ENCODE measurements at regions not wholly inside any gene's neighbourhood (a gene's known extent, or its start where the extent isn't known, plus 50 kb on each side); places are given as distances from the start of the nearest gene placed in this dataset.

DNA sequence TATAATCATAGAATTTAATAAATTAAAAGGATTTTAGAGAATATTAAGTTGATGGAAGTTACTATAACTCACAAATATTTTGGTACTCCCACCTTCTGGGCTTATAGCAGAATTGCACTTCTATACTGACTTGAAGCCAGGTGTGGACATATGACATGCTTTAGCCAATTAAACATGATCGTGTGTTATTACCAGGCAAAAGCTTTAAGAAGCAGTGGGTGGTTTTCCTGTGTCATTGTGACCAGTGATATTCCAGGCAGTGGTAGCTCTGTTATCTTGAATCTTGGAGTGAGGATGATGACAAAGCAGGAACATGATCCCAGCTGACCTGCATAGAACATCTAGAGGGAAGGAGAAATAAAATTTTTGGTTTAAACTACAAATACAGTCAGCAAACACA is 370.9 kb upstream of the ZEB2 start:
- no peaks in the 10 kb centered on the region for H4K20me1 ChIP-seq (ENCODE audit: control insufficient read depth, extremely low read depth, insufficient read depth, low read length)
- TF ChIP-seq, protein P1, sequence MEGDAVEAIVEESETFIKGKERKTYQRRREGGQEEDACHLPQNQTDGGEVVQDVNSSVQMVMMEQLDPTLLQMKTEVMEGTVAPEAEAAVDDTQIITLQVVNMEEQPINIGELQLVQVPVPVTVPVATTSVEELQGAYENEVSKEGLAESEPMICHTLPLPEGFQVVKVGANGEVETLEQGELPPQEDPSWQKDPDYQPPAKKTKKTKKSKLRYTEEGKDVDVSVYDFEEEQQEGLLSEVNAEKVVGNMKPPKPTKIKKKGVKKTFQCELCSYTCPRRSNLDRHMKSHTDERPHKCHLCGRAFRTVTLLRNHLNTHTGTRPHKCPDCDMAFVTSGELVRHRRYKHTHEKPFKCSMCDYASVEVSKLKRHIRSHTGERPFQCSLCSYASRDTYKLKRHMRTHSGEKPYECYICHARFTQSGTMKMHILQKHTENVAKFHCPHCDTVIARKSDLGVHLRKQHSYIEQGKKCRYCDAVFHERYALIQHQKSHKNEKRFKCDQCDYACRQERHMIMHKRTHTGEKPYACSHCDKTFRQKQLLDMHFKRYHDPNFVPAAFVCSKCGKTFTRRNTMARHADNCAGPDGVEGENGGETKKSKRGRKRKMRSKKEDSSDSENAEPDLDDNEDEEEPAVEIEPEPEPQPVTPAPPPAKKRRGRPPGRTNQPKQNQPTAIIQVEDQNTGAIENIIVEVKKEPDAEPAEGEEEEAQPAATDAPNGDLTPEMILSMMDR (conservative IDR thresholded peaks at IDR 0.05 in 1 of 2, IDR thresholded peaks at IDR 0.05 in 1 of 2; ENCODE audit: low read depth in 1 of 2, low read length in 2 of 2): peak in 1 of 2 donors; percentile 28
- no peak for TF ChIP-seq EZH2 (IDR thresholded peaks at IDR 0.05; ENCODE audit: low read length, missing control alignments)
- H3K9ac ChIP-seq (ENCODE audit: insufficient read depth, low read length): no peak overlapping the region
- no peaks in the 10 kb centered on the region for H3K27me3 ChIP-seq (ENCODE audit: control insufficient read depth, insufficient read depth, low read length)
- H3K79me2 ChIP-seq (ENCODE audit: control insufficient read depth, insufficient read depth, low read length): no peaks in the 10 kb centered on the region
- H3K4me1 ChIP-seq (ENCODE audit: control insufficient read depth, extremely low read depth, insufficient read depth, low read length): no peaks in the 10 kb centered on the region
- no peak overlapping the region for H3K27ac ChIP-seq (ENCODE audit: insufficient read depth, low read length)
- peak; percentile 55 to 56 for DNase-seq (ENCODE audit: low read depth in 2 of 2)
- H3K36me3 ChIP-seq (ENCODE audit: control insufficient read depth, insufficient read depth, low read length): no peaks in the 10 kb centered on the region
- H2AFZ ChIP-seq (ENCODE audit: low read length): no peak overlapping the region
- H3K4me2 ChIP-seq (ENCODE audit: extremely low read depth, insufficient read depth, low read length): no peak overlapping the region
- no peak overlapping the region for H3K4me3 ChIP-seq (replicated peaks in 1 of 4; ENCODE audit: control extremely low read depth in 1 of 4, insufficient read depth in 1 of 4, low read depth in 3 of 4, low read length in 4 of 4)
- H3K9me3 ChIP-seq (ENCODE audit: control insufficient read depth, insufficient read depth, low read depth, low read length): no peaks in the 10 kb centered on the region

DNA sequence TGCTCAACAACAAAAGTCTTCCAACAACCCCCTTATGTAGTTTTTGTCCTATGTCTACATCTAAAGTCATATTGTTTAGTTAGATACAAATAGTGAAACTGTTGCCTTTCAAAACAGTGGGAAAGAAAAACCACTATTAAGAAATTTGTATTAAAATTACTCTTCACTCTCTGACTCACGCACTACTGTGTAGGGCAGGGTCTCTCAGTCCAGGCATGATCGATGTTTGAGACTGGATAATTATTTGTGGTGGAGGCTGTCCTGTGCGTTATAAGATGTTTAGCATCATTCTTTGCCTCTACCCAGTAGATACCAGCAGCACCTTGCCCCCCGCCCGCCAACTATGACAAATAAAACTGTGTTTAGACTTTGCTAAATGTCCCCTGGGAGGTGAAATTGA is 369.4 kb upstream of the ZEB2 start:
- Histone ChIP-seq H3K27me3 (ENCODE audit: control insufficient read depth, insufficient read depth, low read length) (no peaks in the 10 kb centered on the region), H3K79me2 (ENCODE audit: control insufficient read depth, insufficient read depth, low read length) (no peaks in the 10 kb centered on the region), H3K4me1 (ENCODE audit: control insufficient read depth, extremely low read depth, insufficient read depth, low read length) (no peaks in the 10 kb centered on the region), H4K20me1 (ENCODE audit: control insufficient read depth, extremely low read depth, insufficient read depth, low read length) (no peaks in the 10 kb centered on the region), H3K9ac (ENCODE audit: insufficient read depth, low read length) (no peak overlapping the region), H3K9me3 (ENCODE audit: control insufficient read depth, insufficient read depth, low read depth, low read length) (no peaks in the 10 kb centered on the region), H2AFZ (ENCODE audit: low read length) (no peak overlapping the region), H3K36me3 (ENCODE audit: control insufficient read depth, insufficient read depth, low read length) (no peaks in the 10 kb centered on the region), H3K4me3 (replicated peaks in 1 of 4; ENCODE audit: control extremely low read depth in 1 of 4, insufficient read depth in 1 of 4, low read depth in 3 of 4, low read length in 4 of 4) (no peak overlapping the region), H3K27ac (ENCODE audit: insufficient read depth, low read length) (no peak overlapping the region), H3K4me2 (ENCODE audit: extremely low read depth, insufficient read depth, low read length) (no peak overlapping the region)
- DNase-seq (ENCODE audit: low read depth in 2 of 2): no peak
- TF ChIP-seq, protein P1 (conservative IDR thresholded peaks at IDR 0.05 in 1 of 2, IDR thresholded peaks at IDR 0.05 in 1 of 2; ENCODE audit: low read depth in 1 of 2, low read length in 2 of 2): no peak
- TF ChIP-seq EZH2 (IDR thresholded peaks at IDR 0.05; ENCODE audit: low read length, missing control alignments): no peak

DNA sequence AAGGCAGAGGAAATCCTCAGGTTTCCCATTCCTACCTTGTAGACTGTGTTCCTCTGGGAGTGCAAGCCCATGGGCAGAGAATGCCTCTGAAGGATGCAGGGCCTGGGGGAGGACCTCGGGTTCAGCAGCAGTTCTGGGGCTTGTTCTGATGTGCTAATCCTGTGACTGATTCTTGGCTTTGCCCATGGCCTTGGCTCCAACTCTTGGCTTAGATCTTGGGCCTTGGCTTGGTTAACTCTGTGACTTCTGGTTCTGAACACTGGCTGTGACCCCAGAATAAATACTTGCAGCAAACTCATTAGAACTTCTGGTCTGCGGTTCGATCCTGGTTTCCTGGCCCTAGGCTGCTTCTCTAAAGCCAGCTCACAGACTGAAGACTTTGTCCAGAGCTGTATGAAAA is 366.9 kb upstream of the ZEB2 start:
- Histone ChIP-seq H3K79me2 (ENCODE audit: control insufficient read depth, insufficient read depth, low read length) (no peaks in the 10 kb centered on the region), H4K20me1 (ENCODE audit: control insufficient read depth, extremely low read depth, insufficient read depth, low read length) (no peaks in the 10 kb centered on the region), H3K27ac (ENCODE audit: insufficient read depth, low read length) (no peak overlapping the region), H3K36me3 (ENCODE audit: control insufficient read depth, insufficient read depth, low read length) (no peaks in the 10 kb centered on the region), H2AFZ (ENCODE audit: low read length) (no peak overlapping the region), H3K9me3 (ENCODE audit: control insufficient read depth, insufficient read depth, low read depth, low read length) (no peaks in the 10 kb centered on the region), H3K27me3 (ENCODE audit: control insufficient read depth, insufficient read depth, low read length) (no peaks in the 10 kb centered on the region), H3K4me3 (replicated peaks in 1 of 4; ENCODE audit: control extremely low read depth in 1 of 4, insufficient read depth in 1 of 4, low read depth in 3 of 4, low read length in 4 of 4) (no peak overlapping the region), H3K4me2 (ENCODE audit: extremely low read depth, insufficient read depth, low read length) (no peak overlapping the region), H3K4me1 (ENCODE audit: control insufficient read depth, extremely low read depth, insufficient read depth, low read length) (no peaks in the 10 kb centered on the region), H3K9ac (ENCODE audit: insufficient read depth, low read length) (no peak overlapping the region)
- no peak for TF ChIP-seq EZH2 (IDR thresholded peaks at IDR 0.05; ENCODE audit: low read length, missing control alignments)
- TF ChIP-seq, protein P1 (conservative IDR thresholded peaks at IDR 0.05 in 1 of 2, IDR thresholded peaks at IDR 0.05 in 1 of 2; ENCODE audit: low read depth in 1 of 2, low read length in 2 of 2): no peak
- DNase-seq (ENCODE audit: low read depth in 2 of 2): peak; percentile 36 to 53

All from fibroblast of lung (primary cell).